ENCODE measurements at regions not wholly inside any gene's neighbourhood (a gene's known extent, or its start where the extent isn't known, plus 50 kb on each side); places are given as distances from the start of the nearest gene placed in this dataset.
A peak's percentile ranks its signal among the peaks of the same experiment; 100 is the strongest.
"Not testable (repeated sequence)": the region's sequence is repeated elsewhere in the genome, so short reads cannot be mapped to it uniquely, and the experiment has no call there.

DNA sequence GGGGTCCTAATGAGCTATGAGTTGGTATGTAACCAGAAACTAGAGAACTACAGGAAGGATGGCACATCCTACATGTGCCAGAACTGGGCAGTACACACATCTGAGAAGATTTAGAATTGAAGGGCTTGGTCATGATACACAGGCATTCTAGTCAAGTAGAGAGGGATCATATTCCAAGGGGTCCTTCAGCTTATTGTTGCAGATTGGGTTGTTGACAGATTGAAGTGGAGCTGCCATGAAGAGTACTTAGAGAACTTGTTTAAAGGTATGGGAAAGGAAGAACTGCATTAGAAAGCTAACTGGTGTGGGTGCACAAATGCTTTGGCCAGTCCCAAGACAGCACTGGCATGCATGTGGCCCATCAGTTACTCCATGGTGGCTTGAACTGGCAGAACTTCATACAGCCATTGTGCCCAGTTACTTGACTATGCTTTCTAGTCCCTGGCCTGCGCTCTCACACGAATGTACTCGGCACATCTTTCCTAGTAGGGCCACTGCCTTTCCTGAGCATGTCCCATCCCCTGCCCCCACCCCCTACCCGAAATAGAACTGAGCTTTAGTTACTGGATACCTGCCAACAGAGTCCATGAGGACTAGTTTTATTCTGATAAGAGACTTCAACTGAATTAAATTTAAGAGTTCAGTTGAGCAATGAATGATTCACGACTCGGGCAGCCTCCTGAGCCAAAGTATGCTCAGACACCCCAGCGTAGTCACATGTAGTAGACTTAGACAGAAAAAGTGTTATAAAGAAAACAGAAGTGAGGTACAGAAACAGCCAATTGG, 64.0 kb downstream of the CCNG2 start:
- DNase-seq = peak; percentile 57
- intact Hi-C loops (cut with DNase I) = no loop called here
- ATAC-seq (ENCODE audit: poor library complexity) = peak; percentile 90

DNA sequence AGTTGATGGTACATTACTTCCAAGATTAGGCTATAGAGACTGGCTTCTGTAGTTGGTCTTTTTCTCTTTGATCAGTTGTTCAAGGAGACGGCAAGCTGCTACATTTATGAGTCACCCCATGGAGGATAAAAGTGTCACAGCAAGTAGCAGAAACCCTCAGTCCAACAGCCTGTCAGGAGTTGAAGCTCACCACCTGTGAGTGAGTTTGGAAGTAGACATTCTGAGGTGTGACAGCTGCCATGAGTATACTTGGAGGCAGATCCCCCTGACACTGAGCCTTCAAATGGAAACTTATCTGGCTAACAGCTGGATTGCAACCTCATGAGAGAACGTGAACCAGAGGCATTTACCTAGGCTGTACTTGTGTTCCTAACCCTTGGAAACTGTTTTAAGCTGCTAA, 68.0 kb downstream of the CCNG2 start:
- intact Hi-C loops (cut with DNase I) = no loop called here
- DNase-seq (no peak), ATAC-seq (ENCODE audit: poor library complexity) (no peak)

DNA sequence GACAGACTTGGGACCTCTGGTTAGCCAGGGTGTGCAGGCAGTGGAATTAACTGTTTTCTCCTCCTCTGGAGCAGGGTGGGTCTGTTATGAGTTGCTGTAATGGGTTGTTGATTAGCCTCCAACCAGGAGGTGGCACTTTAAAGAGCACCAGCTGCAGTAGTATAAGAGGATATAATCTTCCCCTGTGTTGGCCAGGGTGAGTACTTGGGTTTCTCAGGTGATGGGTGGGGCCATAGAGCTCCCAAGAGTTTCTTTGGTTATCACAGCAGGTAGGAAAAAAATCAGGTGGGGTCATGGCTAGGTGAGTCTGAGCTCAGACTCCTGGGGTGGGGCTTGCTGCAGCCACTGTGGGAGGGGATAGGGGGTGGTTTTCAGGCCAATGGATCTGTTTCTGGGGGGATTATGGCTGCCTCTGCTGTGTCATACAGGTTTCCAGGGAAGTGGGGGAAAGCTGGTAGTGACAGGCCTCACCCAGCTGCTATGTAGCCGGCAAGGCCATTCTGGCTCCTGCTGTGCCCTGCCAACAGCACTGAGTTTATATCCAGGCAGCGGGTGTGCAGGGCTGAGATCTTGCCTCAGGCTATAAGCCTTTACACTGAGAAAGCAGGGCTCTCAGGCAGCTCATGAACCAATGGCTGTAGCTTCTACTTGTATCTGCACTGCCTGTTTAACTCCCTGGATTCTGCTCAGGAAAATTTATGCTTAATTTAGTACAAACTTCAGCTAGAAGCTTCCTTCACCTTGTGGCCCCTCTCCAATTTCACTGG, 70.1 kb downstream of the CCNG2 start:
- DNase-seq (no peak), ATAC-seq (ENCODE audit: poor library complexity) (no peak)
- intact Hi-C loops (cut with DNase I) = no loop called here

DNA sequence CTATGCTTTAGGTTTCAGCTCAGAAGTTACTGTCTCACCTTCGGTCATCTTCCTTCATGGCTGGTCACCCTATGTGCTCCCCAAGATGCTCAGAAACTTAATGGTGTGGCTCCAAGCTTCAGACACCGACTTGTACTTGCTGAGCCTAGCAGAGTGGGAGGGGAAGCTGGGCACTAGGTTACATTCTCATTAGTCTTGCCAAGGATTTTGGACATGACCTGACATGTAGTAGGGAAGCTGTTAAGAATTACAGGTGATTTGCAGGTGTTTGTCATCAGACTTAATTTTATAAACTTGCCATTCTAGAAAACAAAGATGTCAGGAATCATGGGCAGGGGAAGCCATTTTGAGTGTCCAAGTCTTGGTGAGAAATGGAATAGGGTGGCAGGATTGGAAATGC, 72.4 kb downstream of the CCNG2 start:
- intact Hi-C loops (cut with DNase I) = no loop called here
- DNase-seq (no peak), ATAC-seq (ENCODE audit: poor library complexity) (no peak)

DNA sequence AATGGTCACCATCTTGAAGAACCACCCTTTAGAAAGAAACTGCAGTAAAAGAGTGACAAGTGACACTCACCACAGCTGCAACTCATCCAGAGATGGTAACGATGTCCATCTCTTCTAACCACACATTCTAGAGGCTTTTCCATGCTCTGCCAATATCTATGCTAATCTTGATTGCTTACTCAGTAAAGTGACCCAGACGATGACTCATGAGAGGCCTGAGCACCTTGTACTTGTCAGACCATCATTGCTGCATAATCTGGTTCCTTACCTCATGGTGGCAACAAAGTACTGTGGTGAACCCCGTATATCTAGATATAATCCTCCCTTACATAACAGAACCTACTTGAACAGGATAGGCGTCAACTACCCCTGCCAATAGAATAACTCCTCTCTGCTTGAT, 75.6 kb downstream of the CCNG2 start:
- no peak for ATAC-seq (ENCODE audit: poor library complexity)
- DNase-seq = no peak
- intact Hi-C loops (cut with DNase I) = no loop called here

DNA sequence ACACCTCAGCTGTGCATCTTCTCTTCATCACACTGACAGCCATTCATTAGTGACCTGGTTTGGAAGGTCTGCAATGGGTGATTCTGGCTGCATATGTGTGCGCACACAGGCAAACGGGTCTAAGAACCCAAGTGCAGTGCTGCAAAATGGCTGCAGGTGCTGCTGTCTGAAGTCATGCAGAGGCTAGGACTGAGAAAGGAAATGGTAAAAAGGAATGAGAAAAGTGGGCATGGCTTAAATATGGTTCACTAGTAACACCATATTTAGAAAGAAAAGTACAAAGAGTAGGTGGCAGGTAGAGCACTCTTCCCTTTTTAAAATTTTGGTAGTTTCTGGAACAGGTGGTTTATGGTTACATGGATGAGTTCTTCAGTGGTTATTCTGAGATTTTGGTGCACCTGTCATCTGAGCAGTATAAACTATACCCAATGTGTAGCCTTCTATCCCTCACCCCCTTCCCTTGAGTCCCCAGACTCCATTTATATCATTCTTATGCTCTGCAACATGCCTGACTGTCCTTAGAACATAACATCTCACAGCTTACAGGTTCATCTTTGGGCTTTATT, 78.4 kb downstream of the CCNG2 start:
- DNase-seq (no peak), ATAC-seq (ENCODE audit: poor library complexity) (no peak)
- intact Hi-C loops (cut with DNase I) = no loop called here

DNA sequence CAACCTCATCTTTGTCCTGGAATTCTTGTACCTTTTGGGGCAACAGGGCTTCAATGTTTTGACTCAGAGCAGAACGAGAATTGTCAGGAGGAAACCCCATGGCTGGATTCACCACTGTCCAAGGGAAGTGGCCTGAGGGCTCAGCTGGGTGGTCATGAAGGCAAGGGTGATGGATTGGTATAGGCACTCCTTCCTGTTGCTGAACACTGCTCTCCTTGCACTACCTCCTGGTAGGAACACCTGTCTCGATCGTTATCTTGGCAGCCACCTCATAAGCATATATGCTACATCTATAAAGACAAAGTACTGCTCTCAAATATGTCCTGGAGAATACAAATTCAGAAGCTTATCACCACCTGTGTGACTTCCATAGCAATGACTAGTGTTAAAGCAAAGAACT, 79.8 kb downstream of the CCNG2 start:
- DNase-seq (no peak), ATAC-seq (ENCODE audit: poor library complexity) (no peak)
- intact Hi-C loops (cut with DNase I) = no loop called here

DNA sequence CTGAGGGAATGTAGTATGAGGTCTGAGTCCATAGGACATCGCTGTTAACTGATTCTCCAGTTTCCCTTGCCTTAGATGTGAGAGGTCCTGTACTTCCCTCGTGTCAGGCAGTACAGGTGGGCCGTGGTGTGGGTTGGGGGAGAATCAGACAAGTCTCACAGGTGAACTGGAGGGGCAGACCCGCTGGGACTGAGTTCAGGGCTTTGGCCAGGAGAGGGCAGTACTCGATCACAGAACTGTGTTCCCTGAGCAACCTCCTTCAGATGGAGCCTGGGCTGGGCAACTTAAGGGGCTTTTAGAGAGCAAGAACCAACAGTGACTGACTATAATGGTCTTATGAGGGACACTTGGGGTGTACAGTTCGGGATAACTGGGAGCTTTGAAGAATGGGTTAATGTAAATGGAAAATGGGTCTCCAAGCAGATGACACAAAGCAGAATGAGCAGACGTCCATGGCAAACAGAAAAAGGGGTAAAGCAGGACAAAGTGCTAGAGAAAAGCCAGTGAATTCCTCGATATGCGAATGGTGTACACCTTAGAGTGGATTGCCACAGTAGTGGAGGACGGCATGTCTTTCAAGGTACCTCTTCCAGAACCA, 83.6 kb downstream of the CCNG2 start:
- peak; percentile 76 for ATAC-seq (ENCODE audit: poor library complexity)
- intact Hi-C loops (cut with DNase I) = loop anchor here (5.0 to 10.0 kb wide), 2 partner anchors 117 to 194 kb away; no protein-coding TSS in a partner anchor
- DNase-seq = peak; percentile 56

DNA sequence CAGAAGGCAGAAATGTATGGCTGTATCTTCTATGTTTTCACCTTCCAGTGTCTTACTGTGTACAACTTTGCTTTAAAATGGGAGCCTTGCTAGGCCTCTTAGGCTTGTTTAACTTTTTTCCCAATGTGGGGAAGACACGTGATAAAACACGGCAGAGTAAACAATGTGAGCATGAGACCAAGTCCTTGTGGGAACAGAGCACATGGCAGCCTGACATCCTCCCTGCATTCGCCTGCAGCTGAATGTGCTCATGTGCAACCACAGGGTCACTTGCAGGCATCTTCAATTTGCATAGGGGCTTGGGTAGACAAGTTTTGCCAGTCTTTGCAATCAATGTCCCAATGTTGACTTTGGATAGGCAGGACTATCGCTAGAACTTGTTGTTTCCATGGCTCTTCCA, 91.8 kb downstream of the CCNG2 start:
- ATAC-seq (ENCODE audit: poor library complexity) (no peak), DNase-seq (no peak)
- intact Hi-C loops (cut with DNase I) = loop anchor here (10.0 kb wide), 1 partner anchor 186 kb away; no protein-coding TSS in a partner anchor

DNA sequence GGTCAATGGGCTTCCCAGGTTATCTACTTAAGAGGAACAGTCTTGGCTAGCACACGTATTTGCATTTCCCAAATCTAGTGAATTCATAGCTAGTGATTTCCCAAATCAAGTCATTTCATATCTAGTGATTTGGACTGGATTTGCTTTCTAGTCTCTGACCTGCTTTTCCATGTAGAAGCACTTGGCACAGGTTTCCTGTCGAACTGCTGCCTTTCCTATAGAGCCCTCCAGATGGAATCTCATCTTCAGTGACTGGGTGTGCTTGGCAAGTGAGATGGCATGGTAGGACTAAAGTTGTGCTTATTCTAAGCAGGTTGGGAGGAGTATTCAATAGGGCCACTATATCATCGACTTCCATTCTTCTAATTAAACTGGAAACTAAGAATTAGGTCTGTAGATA, 94.7 kb downstream of the CCNG2 start:
- intact Hi-C loops (cut with DNase I) = no loop called here
- DNase-seq = no peak
- no peak for ATAC-seq (ENCODE audit: poor library complexity)

DNA sequence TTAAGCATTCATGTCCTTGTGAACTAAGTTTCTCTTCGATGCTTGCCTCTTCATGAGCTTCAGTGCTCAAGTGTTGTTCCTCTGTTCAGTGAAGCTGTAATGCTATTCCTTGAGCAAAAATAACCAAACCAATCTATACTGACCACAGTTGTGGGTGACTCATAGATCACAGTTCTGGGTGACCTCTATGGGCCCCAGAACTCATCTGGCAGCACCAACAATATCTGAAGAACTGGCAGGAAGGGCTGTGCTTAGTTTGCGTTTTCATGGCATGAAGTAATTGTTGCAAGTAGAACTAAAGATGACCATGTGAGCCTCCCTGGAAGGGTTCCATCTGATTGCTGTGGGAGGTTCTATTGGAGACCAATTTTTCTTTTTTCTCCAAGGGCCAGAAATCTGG, 106.2 kb downstream of the CCNG2 start:
- DNase-seq (no peak), ATAC-seq (ENCODE audit: poor library complexity) (no peak)
- intact Hi-C loops (cut with DNase I) = no loop called here

DNA sequence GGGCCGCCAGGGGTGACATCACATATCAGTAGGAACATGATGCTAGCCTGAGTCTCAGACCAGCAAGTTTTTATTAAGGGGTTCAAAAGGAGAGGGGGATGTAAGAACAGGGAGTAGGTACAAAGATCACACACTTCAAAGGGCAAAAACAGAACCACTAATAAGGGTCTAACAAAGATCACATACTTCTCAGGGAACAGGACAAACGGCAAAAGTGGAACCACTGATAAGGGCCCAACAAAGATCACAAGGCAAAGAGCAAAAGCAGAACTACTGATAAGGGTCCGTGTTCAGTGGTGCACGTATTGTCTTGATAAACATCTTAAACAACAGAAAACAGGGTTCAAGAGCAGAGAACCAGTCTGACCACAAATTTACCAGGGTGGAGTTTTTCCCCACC, 107.0 kb downstream of the CCNG2 start:
- DNase-seq; intact Hi-C loops (cut with DNase I); ATAC-seq (ENCODE audit: poor library complexity): not testable (repeated sequence)

DNA sequence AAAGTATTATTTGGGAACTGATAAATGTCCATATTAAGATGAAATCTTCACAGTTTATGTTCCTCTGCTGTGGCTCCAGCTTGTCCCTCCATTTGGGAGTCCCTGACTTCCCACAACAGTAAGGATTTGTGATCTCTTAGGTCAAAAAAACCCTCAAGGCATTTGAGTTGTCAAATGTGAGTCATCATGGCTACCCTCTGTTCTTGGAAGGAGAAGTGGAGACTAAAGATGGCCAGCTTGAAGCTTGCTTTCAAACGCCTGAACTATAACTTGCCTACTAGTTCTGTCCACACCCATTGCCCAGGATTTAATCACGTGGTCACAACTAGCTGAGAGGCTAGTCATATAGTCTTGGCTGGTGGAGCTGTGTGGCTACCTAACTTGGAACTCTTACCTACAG, 107.8 kb downstream of the CCNG2 start:
- intact Hi-C loops (cut with DNase I) = no loop called here
- no peak for DNase-seq
- no peak for ATAC-seq (ENCODE audit: poor library complexity)

DNA sequence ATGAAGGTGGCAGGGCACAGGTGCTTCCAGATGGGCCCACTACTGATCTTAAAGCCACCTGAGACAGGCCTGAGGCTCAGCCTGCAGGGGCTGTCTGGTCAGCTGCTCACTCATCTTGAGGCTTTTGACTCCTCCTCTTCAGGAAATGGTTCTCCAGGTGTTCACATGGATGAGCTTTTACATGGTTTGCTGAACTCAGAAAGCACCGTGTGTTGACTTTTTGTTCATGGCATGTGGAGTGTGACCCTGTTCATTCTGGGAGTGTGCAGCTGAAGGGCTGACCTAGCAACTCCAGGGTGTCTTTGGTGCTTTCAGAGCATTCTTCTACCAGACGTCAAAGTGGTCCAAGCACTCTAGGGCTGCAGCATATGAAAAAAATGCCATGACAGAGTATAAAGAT, 111.1 kb downstream of the CCNG2 start:
- intact Hi-C loops (cut with DNase I) = no loop called here
- no peak for DNase-seq
- ATAC-seq (ENCODE audit: poor library complexity) = no peak

DNA sequence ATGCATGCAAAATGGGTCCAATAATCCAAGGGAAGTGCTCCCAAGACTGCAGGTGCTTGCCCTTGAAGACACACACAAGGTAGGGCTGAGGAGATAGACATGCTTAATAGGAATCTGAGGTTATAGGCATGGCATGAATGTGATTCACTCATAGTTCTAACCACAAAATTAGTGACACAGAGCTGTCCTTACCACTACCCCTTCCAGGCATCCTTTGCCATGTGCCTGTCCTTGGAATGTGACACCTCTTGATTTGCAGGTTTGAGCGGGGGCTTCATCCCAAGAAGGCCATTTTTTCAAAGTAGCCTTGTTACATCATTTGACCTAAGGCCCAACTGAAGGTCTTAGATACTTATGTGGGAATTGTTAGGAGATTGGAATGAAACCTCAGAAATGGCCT, 112.5 kb downstream of the CCNG2 start:
- no peak for ATAC-seq (ENCODE audit: poor library complexity)
- intact Hi-C loops (cut with DNase I) = no loop called here
- DNase-seq = no peak

DNA sequence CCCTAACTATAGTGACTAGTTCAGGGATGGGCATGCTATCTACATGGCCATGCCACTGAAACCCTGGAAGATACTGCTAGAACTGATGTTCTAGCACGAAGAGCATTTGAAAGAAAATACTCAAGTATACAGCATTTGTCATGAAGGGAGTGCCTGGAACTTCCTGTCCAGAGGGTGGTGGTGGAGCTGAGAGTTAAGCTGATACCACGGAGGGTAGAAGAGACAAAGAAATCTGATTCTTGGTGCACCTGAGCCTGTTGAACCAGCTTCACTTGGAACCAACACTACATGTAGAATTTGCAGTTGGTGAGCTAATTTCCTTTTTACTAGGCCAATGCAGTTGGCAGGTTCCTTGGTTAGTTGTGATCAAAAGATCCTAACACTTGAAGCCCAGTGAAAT, 116.4 kb downstream of the CCNG2 start:
- DNase-seq = no peak
- intact Hi-C loops (cut with DNase I) = no loop called here
- no peak for ATAC-seq (ENCODE audit: poor library complexity)

DNA sequence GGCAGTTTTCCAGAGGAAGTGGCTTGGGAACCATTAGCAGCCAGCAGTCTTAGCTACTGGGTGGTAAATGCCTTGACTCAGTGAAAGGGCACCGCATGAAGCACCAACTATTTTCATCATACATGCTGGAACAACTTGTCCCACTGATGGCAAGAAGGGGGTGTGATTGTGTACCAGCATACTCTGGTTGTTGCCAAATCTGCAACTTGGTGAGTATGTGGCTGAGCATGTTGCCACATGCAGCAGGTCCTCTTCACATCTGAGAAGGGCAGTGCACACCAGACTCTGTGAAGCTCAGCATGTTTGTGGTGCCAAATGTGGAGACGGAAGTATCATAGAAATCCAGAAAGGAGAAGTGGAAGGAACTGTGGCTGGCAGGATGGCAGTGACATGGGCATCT, 122.1 kb downstream of the CCNG2 start:
- intact Hi-C loops (cut with DNase I); DNase-seq; ATAC-seq (ENCODE audit: poor library complexity): not testable (repeated sequence)

DNA sequence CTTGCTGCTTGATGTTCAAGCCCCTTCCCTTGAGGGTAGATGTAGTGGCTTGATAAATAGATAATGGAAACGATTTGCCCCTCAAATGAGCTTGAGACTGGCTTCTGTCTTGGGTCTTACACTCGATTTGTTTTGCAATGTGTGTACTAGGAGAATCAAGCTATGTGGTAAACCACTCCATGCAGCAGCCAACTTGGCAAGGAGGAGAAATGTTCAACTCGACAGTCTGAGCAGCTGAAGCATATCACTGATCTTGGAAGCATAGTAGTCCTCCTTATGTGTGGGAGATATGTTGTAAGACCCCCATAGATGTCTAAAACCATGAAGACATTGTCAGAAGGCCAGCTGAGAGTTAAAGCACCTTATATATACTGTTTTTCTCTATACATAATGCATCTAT, 125.3 kb downstream of the CCNG2 start:
- DNase-seq (no peak), ATAC-seq (ENCODE audit: poor library complexity) (no peak)
- intact Hi-C loops (cut with DNase I) = no loop called here

DNA sequence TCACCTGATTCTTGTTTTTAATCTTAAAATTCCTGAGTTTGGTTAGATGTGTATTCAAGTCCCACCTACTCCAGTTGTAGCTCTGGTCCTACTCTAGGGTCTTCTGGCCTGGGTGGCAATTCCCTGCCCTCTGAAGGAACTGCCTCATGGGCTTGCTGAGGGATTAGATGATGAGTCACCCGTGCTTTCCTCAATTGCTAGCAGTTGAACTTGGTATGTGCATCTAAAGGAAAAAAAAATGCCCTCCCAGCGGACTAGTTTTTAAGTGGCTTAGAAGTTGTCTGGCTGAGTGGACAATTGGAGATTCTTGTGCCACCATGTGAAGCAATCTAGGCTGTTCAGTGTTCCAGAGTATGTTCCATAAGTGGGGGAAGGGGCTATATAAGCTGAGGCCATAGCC, 127.0 kb downstream of the CCNG2 start:
- no peak for DNase-seq
- no peak for ATAC-seq (ENCODE audit: poor library complexity)
- intact Hi-C loops (cut with DNase I) = no loop called here

DNA sequence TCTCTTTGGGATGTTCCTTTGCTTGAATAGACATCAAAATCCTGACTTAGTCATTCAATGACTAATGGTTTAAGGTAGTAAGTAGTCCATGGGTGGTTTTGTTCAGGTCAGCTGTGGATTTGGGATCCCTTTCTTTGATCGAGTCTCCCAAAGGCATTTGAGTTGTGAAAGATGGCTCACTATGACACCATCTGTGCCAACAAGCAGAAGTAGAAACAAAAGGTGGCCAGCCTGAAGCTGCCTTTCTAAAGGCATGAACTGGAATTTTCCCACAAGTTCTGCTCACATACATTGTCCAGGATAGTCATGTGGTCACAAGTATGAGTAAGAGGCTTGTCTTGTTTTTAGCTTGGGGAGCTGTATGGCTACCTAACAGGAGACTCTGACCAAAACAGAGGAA, 129.9 kb downstream of the CCNG2 start:
- DNase-seq (no peak), ATAC-seq (ENCODE audit: poor library complexity) (no peak)
- intact Hi-C loops (cut with DNase I) = no loop called here
